Stimulated activated naive CD4-positive, alpha-beta T cell treated with Interleukin-2 at 50 U/mL for 16 hours (primary cell): ENCODE measurements at regions not wholly inside any gene's neighbourhood (a gene's known extent, or its start where the extent isn't known, plus 50 kb on each side); places are given as distances from the start of the nearest gene placed in this dataset.

Experiments used
- DNase-seq: peaks from one replicate; lab custom pipeline; 2025; lab: John Stamatoyannopoulos, UW

DNA sequence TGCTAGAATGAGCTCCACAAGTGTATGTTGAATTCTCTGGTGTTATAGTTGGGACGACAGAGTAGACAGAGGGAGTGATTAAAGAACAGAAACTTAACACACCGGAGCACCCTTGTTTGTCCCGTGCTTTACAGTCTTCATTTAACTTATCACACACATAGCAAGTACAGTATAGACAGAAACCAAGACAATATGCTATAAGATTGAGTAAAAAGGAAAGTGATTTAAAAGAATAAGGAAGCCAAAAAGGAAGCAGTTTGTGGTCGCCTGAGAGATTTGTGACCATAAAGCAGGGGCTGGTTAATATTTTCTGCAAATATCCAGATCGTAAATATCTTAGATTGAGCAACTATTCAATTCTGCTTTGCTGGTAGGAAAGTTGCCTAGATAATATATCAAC lies 1128.4 kb downstream of the TSN start:
- DNase-seq, result no peak

GRCh38 chr2:122884889-122885288 lies 1129.4 kb downstream of the TSN start:
- DNase-seq, result no peak

GRCh38 chr2:122885436-122885835 lies 1130.0 kb downstream of the TSN start:
- no peak for DNase-seq

- no peak for DNase-seq
Measured at GRCh38 chr2:122886479-122887145, 1131.2 kb downstream of the TSN start.

GRCh38 chr2:122899614-122900013 lies 1125.5 kb upstream of the CNTNAP5 start:
- no peak for DNase-seq

GRCh38 chr2:122905431-122905830 lies 1119.7 kb upstream of the CNTNAP5 start:
- DNase-seq, result no peak

GRCh38 chr2:122908159-122908558 lies 1116.9 kb upstream of the CNTNAP5 start:
- no peak for DNase-seq

DNA sequence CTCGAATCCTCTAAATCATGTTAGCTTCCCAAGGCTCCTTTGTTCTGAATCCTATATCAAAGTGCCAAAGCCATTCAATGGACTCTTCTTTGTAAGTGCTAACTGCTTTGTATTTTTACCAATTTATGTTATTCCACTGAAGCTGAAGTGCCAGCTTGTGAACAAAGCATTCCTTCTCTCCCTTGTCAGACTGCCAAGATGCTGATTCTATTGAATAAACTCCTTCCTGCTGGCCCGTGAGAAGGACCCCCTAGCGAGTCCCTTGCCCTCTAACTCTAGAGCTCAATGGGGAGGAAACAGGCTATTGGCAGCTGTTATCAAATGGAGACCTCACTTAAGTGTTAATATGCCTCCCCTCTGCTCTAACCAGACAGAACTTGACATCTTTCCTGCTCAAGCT lies 1097.9 kb upstream of the CNTNAP5 start:
- DNase-seq, result no peak

- DNase-seq, result no peak
Measured at GRCh38 chr2:122927710-122928557, 1097.2 kb upstream of the CNTNAP5 start.

- DNase-seq, result no peak
Measured at GRCh38 chr2:122929347-122929746, 1095.7 kb upstream of the CNTNAP5 start.

GRCh38 chr2:122935506-122935905 lies 1089.6 kb upstream of the CNTNAP5 start:
- no peak for DNase-seq

GRCh38 chr2:122939796-122940195 lies 1085.3 kb upstream of the CNTNAP5 start:
- no peak for DNase-seq

GRCh38 chr2:122949523-122949922 lies 1075.6 kb upstream of the CNTNAP5 start:
- no peak for DNase-seq

DNA sequence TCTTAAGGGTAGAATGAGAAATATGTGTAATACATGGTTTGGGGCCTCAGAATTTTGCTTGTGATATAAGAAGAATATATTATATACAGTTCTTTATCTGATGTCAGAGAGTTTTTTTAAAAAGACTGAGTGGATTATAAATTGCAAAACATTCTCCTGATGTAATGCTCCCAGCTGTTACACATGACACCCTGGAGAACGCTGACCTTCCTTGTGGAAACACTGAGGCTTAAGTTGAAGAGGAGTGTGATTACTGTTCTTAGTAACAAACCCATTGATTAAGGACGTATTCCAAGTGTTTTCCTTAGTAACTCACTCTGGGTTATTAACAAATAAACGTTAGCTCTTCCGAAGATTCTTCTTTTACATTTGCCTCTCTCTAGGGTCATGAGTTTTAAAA lies 1069.3 kb upstream of the CNTNAP5 start:
- no peak for DNase-seq

DNA sequence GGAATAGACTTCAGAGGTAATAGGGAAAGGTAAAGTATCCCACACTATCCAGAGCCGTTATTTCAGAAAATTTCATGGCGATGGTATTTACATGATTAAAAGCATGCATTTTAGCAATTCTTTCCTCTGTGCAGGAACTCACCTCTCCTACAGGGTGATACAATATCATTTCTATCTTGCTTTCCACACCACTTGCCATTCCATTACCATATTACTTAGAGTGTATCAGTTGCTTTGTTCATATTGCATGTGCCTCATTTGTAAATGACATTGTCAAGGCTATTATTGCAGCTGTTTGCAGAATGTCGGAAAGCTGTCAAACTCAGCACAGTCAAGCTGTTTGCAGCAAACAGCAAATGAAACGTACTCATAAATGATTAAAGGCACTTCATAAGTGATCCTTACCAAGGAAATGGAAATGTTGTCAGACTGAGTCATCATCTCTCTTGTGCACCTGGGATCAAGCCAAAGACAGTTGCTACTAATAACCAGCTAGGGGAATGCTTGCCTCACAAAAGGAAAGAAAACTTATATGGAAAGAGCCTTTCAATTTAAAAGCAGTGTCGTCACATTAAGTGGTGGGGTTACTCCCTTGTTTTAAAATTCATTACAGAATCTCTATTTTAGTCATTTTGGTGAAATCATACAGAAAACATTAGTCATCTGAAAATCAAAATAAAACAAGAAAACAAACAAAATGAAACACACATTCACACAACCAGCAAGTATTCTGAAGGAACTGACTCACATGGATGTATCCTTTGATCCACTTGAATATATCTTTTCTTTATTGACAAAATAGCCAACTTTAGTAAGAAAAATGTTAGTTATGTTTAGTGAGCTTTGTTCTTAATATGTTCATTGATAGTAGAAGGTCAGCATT lies 1064.1 kb upstream of the CNTNAP5 start:
- no peak for DNase-seq

DNA sequence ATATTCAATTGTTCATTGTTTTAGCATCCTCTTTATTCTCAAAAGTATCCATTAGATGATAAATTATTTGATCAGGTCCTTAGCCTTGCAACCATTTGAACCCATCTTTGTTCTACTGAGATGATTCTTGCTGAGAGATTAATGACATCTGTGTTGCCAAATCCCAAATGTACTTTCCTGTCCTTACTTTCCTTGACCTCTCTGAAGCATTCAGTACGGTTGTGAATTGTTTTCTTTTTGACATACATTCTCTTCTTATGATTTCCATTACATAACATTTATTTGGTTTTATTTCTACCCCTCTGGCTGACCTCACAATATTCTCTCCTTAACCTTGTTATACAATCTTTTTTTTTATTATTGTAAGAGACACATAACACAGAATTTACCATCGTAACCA lies 1058.6 kb upstream of the CNTNAP5 start:
- no peak for DNase-seq

GRCh38 chr2:122977580-122977979 lies 1047.5 kb upstream of the CNTNAP5 start:
- no peak for DNase-seq

DNA sequence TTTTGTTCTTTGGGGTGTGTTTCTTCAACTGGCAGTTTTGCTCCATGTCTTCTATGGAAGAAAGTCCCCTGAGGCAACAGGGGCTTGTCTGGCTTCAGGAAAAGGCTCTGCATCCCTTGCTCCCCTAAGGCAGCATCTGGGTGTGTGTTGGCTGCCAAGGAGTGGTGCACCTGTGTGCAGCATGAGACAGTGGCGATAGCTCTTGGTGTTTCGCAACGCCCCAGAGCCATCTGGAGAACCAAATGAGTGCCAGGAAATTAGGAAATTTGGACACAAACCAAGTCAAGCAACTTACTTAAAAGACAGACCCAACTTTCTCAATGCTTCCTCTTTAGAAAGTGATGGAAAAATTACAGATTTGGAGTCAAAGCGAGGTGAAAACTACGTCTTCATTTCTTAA lies 1044.4 kb upstream of the CNTNAP5 start:
- no peak for DNase-seq

DNA sequence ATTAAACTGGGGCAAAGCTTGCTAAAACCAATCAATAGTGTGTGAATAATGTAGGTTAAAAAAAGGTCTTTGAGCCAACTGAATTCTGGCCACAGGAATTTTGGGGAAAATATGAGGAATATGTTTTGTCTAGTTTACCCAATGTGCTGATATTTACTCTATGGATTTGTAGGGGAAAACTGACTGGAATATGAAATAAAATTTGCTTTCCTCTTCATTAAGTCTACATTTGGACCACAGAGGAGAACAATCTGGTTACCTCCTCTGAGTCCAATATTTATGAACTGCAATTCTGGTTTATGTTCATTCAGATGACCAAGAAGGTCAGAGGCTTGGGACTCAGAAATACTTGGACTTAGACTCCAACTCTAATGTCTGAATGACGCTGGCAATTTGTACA lies 1042.2 kb upstream of the CNTNAP5 start:
- DNase-seq, result no peak

DNA sequence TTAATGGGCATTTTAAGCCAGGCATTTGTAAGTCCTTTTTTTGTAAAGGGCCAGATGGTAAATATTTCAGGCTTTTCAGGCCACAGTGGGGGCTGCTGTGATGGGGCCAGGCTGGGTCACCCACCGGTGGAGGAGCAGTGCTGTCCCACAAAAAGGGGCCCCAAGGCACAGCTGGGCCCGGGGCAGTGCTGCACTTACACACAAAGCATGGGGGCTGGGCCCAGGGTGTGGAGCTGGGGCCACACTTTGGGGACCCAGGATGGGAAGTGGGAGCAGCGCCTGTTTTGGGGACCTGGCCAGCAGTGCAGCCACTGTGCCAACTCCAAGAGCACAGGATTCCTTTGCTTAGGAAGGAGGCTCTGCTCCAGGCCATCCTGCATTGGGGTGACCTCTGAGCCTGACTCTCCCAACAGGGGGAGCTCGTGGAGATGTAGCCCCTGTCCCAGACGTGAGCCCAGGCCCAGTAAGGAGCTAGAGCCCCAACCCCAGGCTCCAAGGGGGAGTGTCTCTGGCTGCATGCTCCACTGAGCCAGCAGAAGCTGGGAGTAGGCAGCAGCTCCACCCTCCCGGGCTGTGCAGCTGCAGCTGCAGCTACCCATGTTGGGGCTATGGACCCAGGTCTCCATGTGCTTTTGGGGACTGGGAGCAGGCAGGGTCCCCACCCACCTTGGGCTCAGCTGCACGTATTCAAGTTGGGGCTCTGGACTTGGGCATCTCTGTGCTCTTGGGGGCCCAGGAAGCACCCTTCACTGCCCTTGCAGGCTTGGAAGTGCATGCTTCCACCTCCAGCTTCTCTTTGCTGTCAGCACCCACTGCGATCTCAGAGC lies 1036.5 kb upstream of the CNTNAP5 start:
- DNase-seq, result no peak

DNA sequence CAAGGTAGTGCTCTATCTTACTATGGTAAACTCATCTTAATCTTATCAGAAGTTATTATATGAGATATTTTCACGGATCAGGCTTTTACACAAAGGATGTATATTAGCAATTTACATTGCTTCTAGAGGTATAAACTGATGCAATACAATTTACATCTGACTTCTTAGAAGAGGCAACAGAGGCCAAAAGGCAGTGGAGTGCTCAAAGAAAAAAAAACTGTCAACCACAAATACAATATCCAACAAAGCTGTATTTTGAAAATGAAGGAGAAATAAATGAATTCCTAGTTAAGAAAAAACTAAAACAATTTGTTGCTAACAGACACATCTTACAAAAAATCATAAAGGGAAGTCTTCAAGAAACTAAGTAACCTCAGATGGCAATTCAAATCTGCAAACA lies 1031.5 kb upstream of the CNTNAP5 start:
- DNase-seq, result no peak

DNA sequence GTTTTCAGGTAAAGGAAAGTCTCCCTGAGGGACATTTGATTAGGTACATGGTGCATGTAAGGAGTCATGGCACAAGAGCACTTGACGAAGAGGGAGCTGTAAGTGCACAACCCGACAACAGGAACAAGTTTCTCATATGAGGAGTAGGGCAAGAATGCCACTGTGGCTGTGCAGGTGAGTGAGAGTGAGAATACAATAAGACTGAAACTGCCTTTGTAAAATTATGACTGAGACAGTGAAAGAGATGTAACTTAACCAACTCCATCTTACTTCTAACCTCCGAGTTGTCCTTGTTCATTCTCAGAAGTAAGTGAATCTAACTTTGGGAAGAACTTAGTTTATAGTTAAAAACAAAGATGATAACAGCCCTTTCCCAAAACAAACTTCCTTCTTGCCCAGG lies 1025.8 kb upstream of the CNTNAP5 start:
- no peak for DNase-seq
